ENCODE measurements at regions not wholly inside any gene's neighbourhood (a gene's known extent, or its start where the extent isn't known, plus 50 kb on each side); places are given as distances from the start of the nearest gene placed in this dataset.

- no peak for DNase-seq
Measured at GRCh38 chr17:69907132-69907847, 167.7 kb upstream of the KCNJ16 start.

- DNase-seq = no peak
Measured at GRCh38 chr17:69908626-69909368, 166.2 kb upstream of the KCNJ16 start.

- no peak for DNase-seq
Measured at GRCh38 chr17:69909389-69909788, 165.6 kb upstream of the KCNJ16 start.

DNA sequence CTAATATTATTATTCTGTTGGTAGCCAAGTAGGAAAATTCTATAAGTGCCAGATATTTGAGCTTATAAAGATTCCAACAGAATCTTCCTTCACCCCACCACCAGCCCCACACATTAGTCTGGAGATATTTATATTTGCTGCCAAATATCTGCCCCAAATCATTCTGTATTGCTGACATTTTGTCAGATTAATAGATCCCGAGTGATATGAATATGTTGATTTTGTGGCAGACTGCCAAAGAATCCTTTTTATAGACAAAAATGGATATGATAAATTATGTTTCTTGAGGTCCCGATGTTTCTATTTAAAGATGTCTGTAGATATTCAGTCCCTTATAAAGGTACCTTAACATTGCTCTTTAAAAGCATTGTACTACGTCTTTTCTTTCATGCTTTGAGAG, 162.2 kb upstream of the KCNJ16 start:
- no peak for DNase-seq

- no peak for DNase-seq
Measured at GRCh38 chr17:69913216-69913615, 161.8 kb upstream of the KCNJ16 start.

GRCh38 chr17:69913616-69914015, 161.4 kb upstream of the KCNJ16 start:
- DNase-seq = no peak

- no peak for DNase-seq
Measured at GRCh38 chr17:69914520-69914919, 160.5 kb upstream of the KCNJ16 start.

DNA sequence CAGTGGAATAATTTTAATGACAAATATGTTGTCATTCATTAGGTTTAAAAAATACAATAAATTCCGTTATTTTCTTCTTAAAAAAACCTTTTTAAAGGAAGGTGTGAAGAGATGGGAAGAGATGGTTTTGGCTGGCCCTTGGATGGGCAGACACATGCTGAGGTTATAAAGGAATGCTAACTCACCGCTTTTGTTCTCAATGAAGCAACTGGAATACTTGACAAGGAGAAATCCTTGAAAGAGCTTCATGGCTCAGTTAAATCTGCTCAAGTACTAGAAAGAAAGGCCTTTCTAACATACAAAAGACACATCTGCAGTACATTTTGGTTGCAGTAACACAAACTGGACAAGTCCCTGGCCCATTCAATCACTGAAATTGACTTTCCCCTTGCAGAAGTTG, 158.3 kb upstream of the KCNJ16 start:
- no peak for DNase-seq

- DNase-seq = no peak
Measured at GRCh38 chr17:69918164-69918563, 156.9 kb upstream of the KCNJ16 start.

- no peak for DNase-seq
Measured at GRCh38 chr17:69919789-69920188, 155.2 kb upstream of the KCNJ16 start.

DNA sequence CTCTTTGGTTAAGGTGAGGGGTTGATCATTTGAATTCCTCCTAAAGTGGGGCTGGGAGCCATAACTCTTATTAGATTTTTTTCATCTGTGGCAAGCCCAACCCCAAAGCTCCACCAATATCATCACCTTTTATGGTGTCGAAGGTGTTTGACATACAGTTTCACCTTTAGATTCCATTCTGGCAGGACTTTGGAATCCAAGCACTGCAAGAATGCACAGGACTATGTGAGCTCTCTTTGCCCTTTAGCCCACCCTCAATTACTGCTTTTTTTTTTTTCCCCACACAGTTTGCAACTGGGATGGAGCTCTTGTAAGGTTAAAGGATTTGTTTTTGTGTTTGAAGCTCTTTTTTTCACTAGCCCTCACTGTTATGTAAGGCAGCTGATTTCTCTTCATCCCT, 154.0 kb upstream of the KCNJ16 start:
- DNase-seq = no peak

DNA sequence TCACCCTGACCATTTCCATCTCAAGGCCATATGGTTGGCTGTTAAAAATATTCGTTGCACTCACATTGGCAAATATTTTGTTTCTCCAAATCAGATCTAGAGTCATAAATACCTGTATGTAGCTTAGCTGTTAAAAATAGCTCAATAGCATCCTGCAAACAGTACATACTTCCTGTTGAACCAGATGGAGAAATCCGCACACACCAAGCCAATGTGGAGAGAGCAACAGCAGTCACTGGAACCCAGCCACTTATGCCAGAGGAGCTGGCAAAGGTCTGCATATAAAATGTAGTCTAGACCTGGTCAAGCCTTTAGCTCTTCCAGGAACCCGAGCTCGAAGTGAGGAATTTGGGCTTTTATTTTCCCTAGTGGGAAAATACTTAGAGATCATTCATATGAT, 146.4 kb upstream of the KCNJ16 start:
- no peak for DNase-seq

GRCh38 chr17:69936996-69937395, 138.0 kb upstream of the KCNJ16 start:
- no peak for DNase-seq

DNA sequence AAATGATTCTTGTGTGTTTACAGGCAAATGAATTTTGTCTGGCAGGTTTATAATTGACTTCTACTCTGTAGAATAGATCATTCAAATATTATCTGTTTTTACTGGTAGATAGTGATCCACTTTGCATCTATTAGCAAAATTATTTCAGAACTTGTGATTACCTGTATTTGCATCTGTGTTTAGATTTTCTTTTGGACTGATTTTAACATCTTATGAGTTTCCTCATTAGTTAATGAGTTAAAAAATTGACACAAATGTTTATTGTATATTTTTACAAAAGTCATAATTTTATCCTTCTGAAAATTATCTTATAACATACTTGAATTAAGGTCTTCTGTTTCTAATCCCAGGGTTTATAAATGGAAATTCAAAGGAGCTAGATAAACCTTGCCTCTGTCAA, 132.0 kb upstream of the KCNJ16 start:
- DNase-seq = no peak

DNA sequence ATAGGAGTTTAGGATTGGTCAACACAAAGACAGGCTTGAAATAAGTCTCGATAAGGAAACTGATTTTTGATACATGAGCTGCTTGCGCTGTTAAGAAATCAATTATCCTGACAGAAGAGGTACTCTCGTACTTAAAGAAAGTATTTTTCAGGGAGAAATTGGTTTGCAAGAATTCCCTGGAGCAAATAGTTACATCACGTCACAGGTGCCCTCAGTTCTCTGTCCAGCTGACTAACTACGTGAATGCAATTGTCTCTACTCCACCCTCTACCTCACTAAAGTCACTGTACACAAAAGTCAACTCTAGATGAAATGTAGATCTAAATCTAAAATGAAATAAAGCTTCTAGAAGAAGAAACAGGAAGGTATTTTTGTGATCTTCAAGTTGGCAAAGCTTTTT, 130.6 kb upstream of the KCNJ16 start:
- DNase-seq = no peak

GRCh38 chr17:69945698-69946185, 129.3 kb upstream of the KCNJ16 start:
- no peak for DNase-seq

GRCh38 chr17:69947027-69947759, 127.8 kb upstream of the KCNJ16 start:
- no peak for DNase-seq

DNA sequence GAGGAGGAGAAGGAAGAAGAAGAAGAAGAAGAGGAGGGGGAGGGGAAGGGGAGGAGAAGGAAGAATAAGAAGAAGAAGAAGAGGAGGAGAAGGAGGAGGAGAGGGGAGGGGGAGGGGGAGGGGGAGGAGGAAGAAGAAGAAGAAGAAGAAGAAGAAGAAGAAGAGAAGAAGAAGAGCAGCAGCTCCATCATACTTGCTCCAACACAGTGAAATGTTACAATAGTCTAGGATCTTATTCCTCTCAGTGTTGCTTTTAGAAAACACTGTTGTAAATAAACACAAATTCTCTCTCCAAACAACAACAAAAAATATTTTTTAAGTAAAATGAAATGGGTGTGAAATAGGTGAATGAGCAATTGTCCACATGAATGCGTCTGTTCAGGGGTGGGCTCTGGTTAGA, 126.6 kb upstream of the KCNJ16 start:
- DNase-seq = no peak

- no peak for DNase-seq
Measured at GRCh38 chr17:69949496-69949895, 125.5 kb upstream of the KCNJ16 start.

GRCh38 chr17:69949973-69950695, 124.9 kb upstream of the KCNJ16 start:
- DNase-seq = no peak

DNA sequence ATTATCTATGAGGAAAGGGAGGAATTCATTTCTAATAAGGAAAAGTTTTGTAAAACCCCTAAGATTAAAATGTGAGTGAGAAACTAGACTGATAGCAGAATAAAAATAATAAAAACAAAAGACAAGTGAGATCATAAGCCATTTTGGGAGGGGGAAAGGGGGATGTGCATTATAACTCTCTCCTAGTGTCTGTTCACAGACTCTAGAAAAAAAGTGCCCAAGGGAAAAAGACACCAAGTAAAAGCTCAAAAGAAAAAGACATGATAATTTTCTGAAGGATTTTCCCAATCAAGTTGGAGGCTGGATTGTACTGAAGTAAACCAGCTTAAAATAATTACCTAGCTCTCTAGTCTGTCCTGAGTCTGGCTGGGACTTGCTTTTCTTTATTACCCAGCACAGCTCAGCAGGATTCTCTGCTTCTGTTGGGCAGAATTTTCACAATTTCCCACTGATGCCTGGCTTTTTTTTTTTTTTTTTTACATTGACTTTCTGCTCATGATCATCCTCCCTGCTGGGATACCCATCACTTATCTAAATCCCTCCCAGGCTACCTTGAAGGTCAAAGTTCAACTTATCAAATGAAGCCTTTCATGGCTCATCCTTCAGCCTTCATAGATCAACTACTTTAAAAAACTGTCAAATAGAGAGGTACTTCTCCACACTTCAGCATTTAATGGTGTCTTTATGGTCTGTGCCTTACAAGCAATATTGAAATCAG, 124.2 kb upstream of the KCNJ16 start:
- DNase-seq = no peak

- no peak for DNase-seq
Measured at GRCh38 chr17:69954241-69954925, 120.6 kb upstream of the KCNJ16 start.
